HG02885 (cell line): ENCODE measurements at regions not wholly inside any gene's neighbourhood (a gene's known extent, or its start where the extent isn't known, plus 50 kb on each side); places are given as distances from the start of the nearest gene placed in this dataset.
"Not testable (repeated sequence)": the region's sequence is repeated elsewhere in the genome, so short reads cannot be mapped to it uniquely, and the experiment has no call there.

Experiments used
- ATAC-seq: cut with Tn5 transposase; IDR thresholded peaks from one replicate; pipeline ENCODE4 v1.9.1; 2021; ENCODE audit warnings: mild to moderate bottlenecking; ENCODE audit not compliant: unreplicated experiment, poor library complexity

GRCh38 chr5:125057912-125058826 lies 311.7 kb upstream of the ZNF608 start:
- ATAC-seq = no peak

DNA sequence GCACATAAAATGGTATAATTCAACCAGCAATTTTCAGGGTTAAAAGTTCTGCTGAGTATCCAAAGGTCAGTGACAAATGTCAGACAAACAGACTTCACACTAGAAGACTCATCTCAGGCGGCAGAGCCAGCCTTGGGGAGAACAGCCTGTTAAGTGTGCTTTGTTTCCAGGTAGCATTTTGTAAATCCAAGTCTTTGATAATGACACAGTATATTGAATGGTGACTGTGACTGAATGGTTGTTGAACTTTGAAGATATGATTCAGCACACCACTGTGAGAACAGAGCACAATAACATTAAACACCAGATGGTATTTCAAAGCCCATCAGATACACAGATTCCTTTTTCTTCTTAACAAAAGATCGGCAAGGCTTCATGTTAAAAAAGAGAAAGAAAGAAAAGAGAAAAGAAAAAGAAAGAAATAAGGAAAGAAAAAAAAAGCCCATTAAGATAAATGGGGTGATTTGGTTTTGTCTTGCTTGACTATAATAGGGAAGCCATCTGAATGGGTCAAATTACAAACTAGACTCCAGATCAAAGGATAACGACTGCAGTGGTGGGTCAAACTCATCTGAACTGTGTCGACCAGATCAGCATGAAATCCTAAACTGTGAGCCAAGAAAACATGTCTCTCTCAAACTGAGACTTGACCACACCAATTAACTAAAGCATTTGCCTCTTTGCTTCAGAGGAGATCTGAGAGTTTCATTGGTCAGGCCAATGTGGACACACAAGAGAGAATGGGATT lies 313.0 kb upstream of the ZNF608 start:
- no peak for ATAC-seq

GRCh38 chr5:125061726-125062125 lies 315.3 kb upstream of the ZNF608 start:
- ATAC-seq = no peak

- no peak for ATAC-seq
Measured at GRCh38 chr5:125064621-125065438, 318.4 kb upstream of the ZNF608 start.

DNA sequence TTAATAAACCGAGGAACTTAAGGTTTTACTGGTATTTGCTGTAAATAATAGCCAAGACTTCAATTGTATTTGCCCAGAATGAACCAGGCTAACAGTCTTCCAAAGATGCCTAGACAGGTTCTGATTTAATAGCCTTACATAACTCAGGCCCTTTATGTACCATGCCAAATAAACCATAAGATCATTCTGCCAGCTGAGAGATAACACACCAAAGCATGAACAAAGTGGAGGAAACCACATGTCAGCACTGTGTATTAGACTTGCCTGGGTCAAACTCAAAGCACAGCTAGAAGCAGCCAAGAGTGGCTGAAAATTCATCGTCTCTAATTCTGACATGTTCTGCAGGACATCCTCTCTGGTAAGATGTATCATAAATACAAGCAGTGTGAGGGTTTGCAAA lies 319.3 kb upstream of the ZNF608 start:
- no peak for ATAC-seq

GRCh38 chr5:125070961-125071360 lies 324.5 kb upstream of the ZNF608 start:
- no peak for ATAC-seq

DNA sequence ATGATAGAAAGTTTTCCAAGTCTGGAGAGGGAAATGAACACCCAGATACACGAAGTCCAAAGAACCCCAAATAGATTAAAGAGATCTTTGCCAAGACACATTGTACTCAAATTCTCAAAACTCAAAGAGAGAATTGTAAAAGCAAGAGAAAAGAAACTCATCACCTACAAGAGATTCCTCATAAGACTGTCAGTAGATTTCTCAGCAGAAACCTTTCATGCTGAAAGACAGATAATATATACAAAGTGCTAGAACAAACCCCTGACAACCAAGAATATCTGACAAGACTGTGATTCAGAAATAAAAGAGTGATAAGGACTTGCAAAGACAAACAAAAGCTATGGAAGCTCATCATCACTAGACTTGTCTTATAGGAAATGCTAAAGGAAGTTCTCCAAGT lies 326.7 kb upstream of the ZNF608 start:
- no peak for ATAC-seq

DNA sequence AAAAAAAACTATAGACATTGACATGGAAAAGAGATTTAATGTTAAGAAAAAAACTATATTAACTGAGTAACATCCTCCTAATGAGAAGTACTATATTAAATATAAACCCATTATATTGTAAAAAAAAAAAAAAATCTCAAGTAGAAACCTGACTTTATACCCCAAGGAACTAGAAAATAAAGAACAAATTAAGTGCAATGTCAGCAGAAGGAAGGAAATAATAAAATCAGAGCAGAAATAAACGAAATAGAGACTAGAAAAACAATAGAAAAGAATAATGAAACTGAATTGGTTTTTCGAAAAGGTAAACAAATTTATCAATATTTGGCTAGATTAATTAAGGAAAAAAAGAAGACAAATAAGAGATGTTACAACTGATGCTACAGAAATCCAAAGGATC lies 329.1 kb upstream of the ZNF608 start:
- no peak for ATAC-seq

DNA sequence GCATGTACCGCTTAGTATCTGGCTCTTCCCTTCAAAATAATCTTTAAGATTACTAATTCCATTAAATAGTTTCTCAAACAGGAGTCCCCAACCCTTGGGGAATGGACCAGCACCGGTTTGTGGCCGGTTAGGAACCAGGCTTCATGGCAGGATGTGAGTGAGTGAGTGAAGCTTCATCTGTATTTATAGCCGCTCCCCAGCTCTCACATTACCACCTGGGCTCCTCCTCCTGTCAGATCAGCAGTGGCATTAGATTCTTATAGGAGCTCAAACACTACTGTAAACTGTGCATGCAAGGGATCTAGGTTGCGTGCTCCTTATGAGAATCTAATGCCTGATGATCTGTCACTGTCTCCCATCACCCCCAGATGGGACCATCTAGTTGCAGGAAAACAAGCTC lies 332.6 kb upstream of the ZNF608 start:
- ATAC-seq = not testable (repeated sequence)

- ATAC-seq = no peak
Measured at GRCh38 chr5:125081101-125081500, 334.7 kb upstream of the ZNF608 start.

- no peak for ATAC-seq
Measured at GRCh38 chr5:125083981-125084380, 337.5 kb upstream of the ZNF608 start.

DNA sequence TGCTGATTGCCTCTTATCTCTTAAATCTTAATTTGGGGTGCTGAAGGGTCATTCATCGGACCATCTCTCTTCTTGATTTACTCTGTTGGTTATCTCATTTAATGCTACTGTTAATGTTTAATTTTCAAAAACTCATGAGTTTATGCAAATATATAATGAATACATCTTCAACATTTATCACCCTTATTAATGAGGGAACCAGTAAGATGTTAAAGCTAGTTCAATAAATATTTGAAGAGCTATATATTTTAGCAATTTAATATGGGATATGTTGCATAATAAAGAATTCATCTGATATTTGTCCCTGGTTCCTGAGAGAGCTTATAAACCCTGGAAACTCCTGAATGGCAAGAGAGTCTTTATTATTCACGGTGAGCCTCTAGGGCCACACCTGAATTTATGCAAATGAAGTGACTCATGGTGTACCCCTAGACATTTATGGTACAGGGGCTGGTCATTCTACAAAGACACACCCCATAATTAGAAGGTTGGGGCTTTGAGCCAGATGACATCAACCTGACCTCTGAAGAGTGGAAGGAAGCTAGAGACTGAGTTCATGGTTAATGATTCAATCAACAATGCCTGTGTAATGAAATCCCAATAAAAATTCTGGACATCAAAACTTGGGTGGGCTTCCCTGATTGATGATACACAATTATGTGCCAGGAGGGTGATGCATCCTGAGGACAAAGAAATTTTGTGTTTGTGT lies 339.5 kb upstream of the ZNF608 start:
- ATAC-seq = no peak

GRCh38 chr5:125088522-125089105 lies 342.2 kb upstream of the ZNF608 start:
- no peak for ATAC-seq

- ATAC-seq = not testable (repeated sequence)
Measured at GRCh38 chr5:125092138-125092537, 345.7 kb upstream of the ZNF608 start.

DNA sequence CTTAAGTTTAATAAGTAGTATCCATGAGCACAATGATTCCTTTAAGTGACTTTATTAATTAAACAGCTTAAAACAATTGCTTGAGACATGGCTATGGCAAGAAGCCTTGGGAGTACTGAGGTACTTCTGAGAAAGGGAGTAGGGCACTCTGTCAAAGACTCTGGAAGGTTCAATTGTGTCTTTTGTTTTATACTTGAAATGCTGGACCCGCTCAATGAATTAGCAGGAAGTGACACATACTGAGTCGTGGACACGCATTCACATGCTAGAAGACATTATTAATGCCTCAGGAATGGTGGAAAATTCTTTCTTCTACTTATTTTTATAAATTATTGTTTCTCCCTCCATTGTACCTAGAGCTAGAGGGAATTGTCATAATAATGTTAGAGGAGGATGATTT lies 347.3 kb upstream of the ZNF608 start:
- no peak for ATAC-seq

- ATAC-seq = no peak
Measured at GRCh38 chr5:125100342-125100741, 353.9 kb upstream of the ZNF608 start.

- no peak for ATAC-seq
Measured at GRCh38 chr5:125100951-125101350, 354.5 kb upstream of the ZNF608 start.

GRCh38 chr5:125103459-125103858 lies 357.0 kb upstream of the ZNF608 start:
- ATAC-seq = no peak

DNA sequence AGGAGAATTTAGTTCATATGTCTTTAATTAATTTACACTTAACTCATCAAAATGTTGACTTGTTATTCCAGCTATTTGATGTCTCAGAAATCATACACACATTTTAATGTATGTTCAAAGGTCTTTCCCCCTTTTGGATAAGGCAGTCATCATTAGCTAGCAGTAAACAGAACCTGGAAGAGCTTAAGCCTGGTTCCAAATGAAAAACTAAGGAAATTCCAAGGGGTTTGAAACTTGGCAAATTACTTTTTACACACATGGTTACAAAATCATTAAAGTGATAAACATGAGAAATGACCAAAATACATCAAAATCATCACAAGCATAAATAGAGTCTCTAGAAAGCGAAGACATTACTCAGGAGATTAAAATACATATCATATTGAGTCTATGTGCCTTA lies 359.8 kb upstream of the ZNF608 start:
- ATAC-seq = no peak

- ATAC-seq = no peak
Measured at GRCh38 chr5:125106881-125107280, 360.4 kb upstream of the ZNF608 start.
